ENCODE measurements at regions not wholly inside any gene's neighbourhood (a gene's known extent, or its start where the extent isn't known, plus 50 kb on each side); places are given as distances from the start of the nearest gene placed in this dataset.
A peak's percentile ranks its signal among the peaks of the same experiment; 100 is the strongest.

DNA sequence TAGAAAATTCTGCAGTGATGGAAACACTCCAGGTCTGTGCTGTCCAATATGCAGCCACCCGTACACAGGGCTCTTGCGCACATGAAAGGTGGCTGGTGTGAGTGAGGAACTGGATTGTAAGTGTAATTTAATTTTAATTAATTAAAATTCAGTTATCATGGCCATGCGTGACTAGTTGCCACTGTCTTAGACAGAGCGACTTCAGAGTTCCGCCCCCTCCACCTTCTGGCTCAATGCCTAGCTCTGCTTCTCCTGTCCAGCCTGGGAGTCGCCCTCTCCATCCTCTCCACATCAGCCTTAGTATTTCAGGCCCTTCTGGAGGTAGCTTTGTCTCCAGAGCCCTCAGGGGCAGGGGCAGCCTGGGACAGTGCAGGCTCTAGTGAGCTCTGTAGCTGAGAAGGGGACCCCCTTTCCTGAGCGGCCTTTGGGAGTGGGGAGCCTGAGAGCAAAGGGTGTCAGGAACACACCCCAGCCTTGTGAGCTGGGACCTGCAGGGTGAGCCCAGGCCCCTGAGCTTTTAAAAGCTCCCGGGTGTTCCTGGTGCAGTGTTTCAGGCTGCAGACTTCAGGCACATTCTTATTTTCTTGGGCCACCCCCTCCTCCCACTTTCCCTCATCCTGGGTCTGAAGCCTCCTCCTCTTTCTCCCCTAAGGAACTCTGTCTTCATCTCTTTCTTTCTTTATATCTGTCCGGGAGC, 99.4 kb downstream of the IRF8 start:
- peaks cover 80% of the 10 kb centered on the region for H3K4me1 ChIP-seq (ENCODE audit: control insufficient read depth, insufficient read depth, low read length)
- H2AFZ ChIP-seq (ENCODE audit: control insufficient read depth, low read depth, low read length), result peak overlapping the region; percentile 67; the same call in 1 of the 2 replicates
- H3K9me3 ChIP-seq (replicated peaks; ENCODE audit: control insufficient read depth, insufficient read depth, low read length), result peaks cover 5% of the 10 kb centered on the region; the same call in 2 of the 3 replicates
- CTCF ChIA-PET, result interaction anchor here (0.8 to 4.2 kb wide), 7 partner anchors 10 to 179 kb away, joined by 3 to 42 read pairs (median 4); no protein-coding TSS in a partner anchor
- H3K36me3 ChIP-seq (ENCODE audit: control insufficient read depth in 2 of 2, insufficient read depth in 2 of 2, low read length in 1 of 2), result no peaks in the 10 kb centered on the region
- DNase-seq (ENCODE audit: low read depth, low spot score) (no peak), ATAC-seq (no peak), FAIRE-seq (no peak)
- in situ Hi-C loops (cut with MboI) (no loop called here), intact Hi-C loops (cut with micrococcal nuclease; ENCODE audit: unreplicated experiment) (no loop called here)
- H3K4me3 ChIP-seq, result 0 out of 2 replicates have a peak overlapping the region, but pooled peaks have one; percentile 54
- H3K27me3 ChIP-seq (replicated peaks in 1 of 2; ENCODE audit: control insufficient read depth in 2 of 2, insufficient read depth in 2 of 2, low read length in 1 of 2), result no peaks in the 10 kb centered on the region
- peak overlapping the region; percentile 67 for H3K4me2 ChIP-seq (ENCODE audit: control insufficient read depth, insufficient read depth)
- peak overlapping the region; percentile 42; the same call in 1 of the 2 replicates for H3K9ac ChIP-seq (ENCODE audit: control insufficient read depth, insufficient read depth, low read length)
- TF ChIP-seq, protein P1, sequence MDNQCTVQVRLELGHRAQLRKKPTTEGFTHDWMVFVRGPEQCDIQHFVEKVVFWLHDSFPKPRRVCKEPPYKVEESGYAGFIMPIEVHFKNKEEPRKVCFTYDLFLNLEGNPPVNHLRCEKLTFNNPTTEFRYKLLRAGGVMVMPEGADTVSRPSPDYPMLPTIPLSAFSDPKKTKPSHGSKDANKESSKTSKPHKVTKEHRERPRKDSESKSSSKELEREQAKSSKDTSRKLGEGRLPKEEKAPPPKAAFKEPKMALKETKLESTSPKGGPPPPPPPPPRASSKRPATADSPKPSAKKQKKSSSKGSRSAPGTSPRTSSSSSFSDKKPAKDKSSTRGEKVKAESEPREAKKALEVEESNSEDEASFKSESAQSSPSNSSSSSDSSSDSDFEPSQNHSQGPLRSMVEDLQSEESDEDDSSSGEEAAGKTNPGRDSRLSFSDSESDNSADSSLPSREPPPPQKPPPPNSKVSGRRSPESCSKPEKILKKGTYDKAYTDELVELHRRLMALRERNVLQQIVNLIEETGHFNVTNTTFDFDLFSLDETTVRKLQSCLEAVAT (IDR thresholded peaks at IDR 0.05), result peak; percentile 65; the same call in 1 of the 2 replicates
- TF ChIP-seq ZBED1 (IDR thresholded peaks at IDR 0.05; ENCODE audit: borderline replicate concordance), result no peak
- 94% methylated on average over 9 of the region's 9 CpGs for WGBS (ENCODE audit: insufficient coverage, insufficient replicate concordance, low lambda C conversion rate, missing lambda C conversion rate)
- SMC1A ChIA-PET (ENCODE audit: uncharacterized antibody, unreplicated experiment), result interaction anchor here (1.3 to 18.6 kb wide), 5 partner anchors 10 to 177 kb away, joined by 4 to 338 read pairs (median 72); partner anchors contain the start of gene IRF8
- RAD21 ChIA-PET (ENCODE audit: unreplicated experiment), result interaction anchor here (0.8 to 4.8 kb wide), 6 partner anchors 10 to 179 kb away, joined by 3 to 36 read pairs (median 5); no protein-coding TSS in a partner anchor
- H4K20me1 ChIP-seq (ENCODE audit: control insufficient read depth, insufficient read depth), result no peaks in the 10 kb centered on the region
- POLR2A ChIA-PET, result interaction anchor here (0.8 to 7.7 kb wide), 5 partner anchors 10 to 93 kb away, joined by 3 to 58 read pairs (median 3); no protein-coding TSS in a partner anchor
- peaks cover 10% of the 10 kb centered on the region for H3K79me2 ChIP-seq (ENCODE audit: control insufficient read depth, insufficient read depth, low read length)
- no TSS peak for BruUV-seq (replicated peaks)
- H3K27ac ChIP-seq (ENCODE audit: control insufficient read depth, insufficient read depth), result peak overlapping the region; percentile 63

All from GM12878 (cell line).